Frontal cortex (tissue), 3 donors: ENCODE measurements at regions not wholly inside any gene's neighbourhood (a gene's known extent, or its start where the extent isn't known, plus 50 kb on each side); places are given as distances from the start of the nearest gene placed in this dataset.
"Not testable (repeated sequence)": the region's sequence is repeated elsewhere in the genome, so short reads cannot be mapped to it uniquely, and the experiment has no call there.

Experiments used
- DNase-seq, 2 donors: peaks; one replicate each; pipeline ENCODE4 v3.0.0; 2012; ENCODE audit warnings: low spot score in 2 of 2
- FAIRE-seq: peaks from 2 replicates; lab custom pipeline; 2012; peaks lifted over from hg19 to GRCh38; lab: Jason Lieb, UNC
- donor health status: control.
- donor health status: control.
- donor health status: control.

GRCh38 chr17:55900188-55900587 lies 149.3 kb downstream of the PCTP start:
- FAIRE-seq, result no peak
- DNase-seq, result no peak

GRCh38 chr17:55903028-55903690 lies 152.3 kb downstream of the PCTP start:
- no peak for DNase-seq
- no peak for FAIRE-seq

- DNase-seq (no peak), FAIRE-seq (no peak)
Measured at GRCh38 chr17:55909776-55910175, 158.9 kb downstream of the PCTP start.

GRCh38 chr17:55911186-55911585 lies 160.3 kb downstream of the PCTP start:
- FAIRE-seq (no peak), DNase-seq (no peak)

GRCh38 chr17:55925440-55925839 lies 174.6 kb downstream of the PCTP start:
- DNase-seq (no peak), FAIRE-seq (no peak)

- FAIRE-seq, result no peak
- DNase-seq, result no peak
Measured at GRCh38 chr17:55926276-55926990, 175.6 kb downstream of the PCTP start.

GRCh38 chr17:55930291-55930809 lies 179.5 kb downstream of the PCTP start:
- DNase-seq, result no peak
- no peak for FAIRE-seq

GRCh38 chr17:55931446-55931845 lies 180.6 kb downstream of the PCTP start:
- DNase-seq (no peak), FAIRE-seq (no peak)

GRCh38 chr17:55932973-55933372 lies 182.1 kb downstream of the PCTP start:
- no peak for DNase-seq
- no peak for FAIRE-seq

- not testable (repeated sequence) for DNase-seq, FAIRE-seq
Measured at GRCh38 chr17:55939181-55939810, 188.4 kb downstream of the PCTP start.

- no peak for DNase-seq
- FAIRE-seq, result no peak
Measured at GRCh38 chr17:55959756-55960155, 193.5 kb upstream of the ANKFN1 start.

GRCh38 chr17:55961386-55961785 lies 191.9 kb upstream of the ANKFN1 start:
- FAIRE-seq (no peak), DNase-seq (no peak)

GRCh38 chr17:55962951-55963401 lies 190.3 kb upstream of the ANKFN1 start:
- no peak for FAIRE-seq

GRCh38 chr17:55964191-55964590 lies 189.1 kb upstream of the ANKFN1 start:
- DNase-seq (no peak), FAIRE-seq (no peak)

More at GRCh38 chr17:55962951-55963401, 190.3 kb upstream of the ANKFN1 start:
- DNase-seq, result no peak

- FAIRE-seq, result no peak
Measured at GRCh38 chr17:55965051-55965450, 188.2 kb upstream of the ANKFN1 start.

GRCh38 chr17:55969562-55970324 lies 183.5 kb upstream of the ANKFN1 start:
- DNase-seq (no peak), FAIRE-seq (no peak)

More at GRCh38 chr17:55965051-55965450, 188.2 kb upstream of the ANKFN1 start:
- DNase-seq, result no peak

- no peak for DNase-seq
- no peak for FAIRE-seq
Measured at GRCh38 chr17:55978578-55978977, 174.7 kb upstream of the ANKFN1 start.

GRCh38 chr17:55983096-55983495 lies 170.2 kb upstream of the ANKFN1 start:
- FAIRE-seq (no peak), DNase-seq (no peak)

- DNase-seq, result no peak
- no peak for FAIRE-seq
Measured at GRCh38 chr17:55986817-55987216, 166.5 kb upstream of the ANKFN1 start.

GRCh38 chr17:55988861-55989260 lies 164.4 kb upstream of the ANKFN1 start:
- FAIRE-seq (no peak), DNase-seq (no peak)
